ENCODE measurements at regions not wholly inside any gene's neighbourhood (a gene's known extent, or its start where the extent isn't known, plus 50 kb on each side); places are given as distances from the start of the nearest gene placed in this dataset.

- DNase-seq (ENCODE audit: low read depth): no peak
Observed at GRCh38 chr14:97267509-97267908, 470.3 kb downstream of the VRK1 start.

- DNase-seq (ENCODE audit: low read depth): no peak
Observed at GRCh38 chr14:97268097-97268496, 470.9 kb downstream of the VRK1 start.

- no peak for DNase-seq (ENCODE audit: low read depth)
Observed at GRCh38 chr14:97270308-97270707, 473.1 kb downstream of the VRK1 start.

- DNase-seq (ENCODE audit: low read depth): no peak
Observed at GRCh38 chr14:97271451-97271960, 474.3 kb downstream of the VRK1 start.

- no peak for DNase-seq (ENCODE audit: low read depth)
Observed at GRCh38 chr14:97273540-97273939, 476.4 kb downstream of the VRK1 start.

GRCh38 chr14:97274626-97275025 is 477.4 kb downstream of the VRK1 start:
- DNase-seq (ENCODE audit: low read depth): no peak

GRCh38 chr14:97275276-97275675 is 478.1 kb downstream of the VRK1 start:
- DNase-seq (ENCODE audit: low read depth): no peak

- DNase-seq (ENCODE audit: low read depth): no peak
Observed at GRCh38 chr14:97276573-97276972, 479.4 kb downstream of the VRK1 start.

- DNase-seq (ENCODE audit: low read depth): no peak
Observed at GRCh38 chr14:97277711-97278110, 480.5 kb downstream of the VRK1 start.

GRCh38 chr14:97280526-97280925 is 483.3 kb downstream of the VRK1 start:
- no peak for DNase-seq (ENCODE audit: low read depth)

GRCh38 chr14:97281741-97282140 is 484.6 kb downstream of the VRK1 start:
- no peak for DNase-seq (ENCODE audit: low read depth)

- DNase-seq (ENCODE audit: low read depth): no peak
Observed at GRCh38 chr14:97282210-97283004, 485.2 kb downstream of the VRK1 start.

GRCh38 chr14:97283005-97283403 is 485.8 kb downstream of the VRK1 start:
- no peak for DNase-seq (ENCODE audit: low read depth)

GRCh38 chr14:97283426-97283825 is 486.2 kb downstream of the VRK1 start:
- DNase-seq (ENCODE audit: low read depth): no peak

- DNase-seq (ENCODE audit: low read depth): no peak
Observed at GRCh38 chr14:97283841-97284240, 486.7 kb downstream of the VRK1 start.

GRCh38 chr14:97287956-97288355 is 490.8 kb downstream of the VRK1 start:
- DNase-seq (ENCODE audit: low read depth): no peak

GRCh38 chr14:97290065-97290464 is 492.9 kb downstream of the VRK1 start:
- DNase-seq (ENCODE audit: low read depth): no peak

- DNase-seq (ENCODE audit: low read depth): no peak
Observed at GRCh38 chr14:97290977-97291376, 493.8 kb downstream of the VRK1 start.

- no peak for DNase-seq (ENCODE audit: low read depth)
Observed at GRCh38 chr14:97293659-97294058, 496.5 kb downstream of the VRK1 start.

GRCh38 chr14:97295108-97295710 is 498.0 kb downstream of the VRK1 start:
- DNase-seq (ENCODE audit: low read depth): no peak

GRCh38 chr14:97296176-97296575 is 499.0 kb downstream of the VRK1 start:
- DNase-seq (ENCODE audit: low read depth): no peak

GRCh38 chr14:97297100-97297499 is 499.9 kb downstream of the VRK1 start:
- no peak for DNase-seq (ENCODE audit: low read depth)

GRCh38 chr14:97298331-97298730 is 501.1 kb downstream of the VRK1 start:
- no peak for DNase-seq (ENCODE audit: low read depth)

GRCh38 chr14:97298736-97299135 is 501.6 kb downstream of the VRK1 start:
- no peak for DNase-seq (ENCODE audit: low read depth)

All from T-helper 22 cell (primary cell).